CD4-positive, alpha-beta T cell treated with Interleukin-21 for 1 hour (primary cell): ENCODE measurements at regions not wholly inside any gene's neighbourhood (a gene's known extent, or its start where the extent isn't known, plus 50 kb on each side); places are given as distances from the start of the nearest gene placed in this dataset.
"Not testable (repeated sequence)": the region's sequence is repeated elsewhere in the genome, so short reads cannot be mapped to it uniquely, and the experiment has no call there.

Source experiments
- DNase-seq: peaks from one replicate; pipeline ENCODE4 v3.0.0-alpha.2; 2020

DNA sequence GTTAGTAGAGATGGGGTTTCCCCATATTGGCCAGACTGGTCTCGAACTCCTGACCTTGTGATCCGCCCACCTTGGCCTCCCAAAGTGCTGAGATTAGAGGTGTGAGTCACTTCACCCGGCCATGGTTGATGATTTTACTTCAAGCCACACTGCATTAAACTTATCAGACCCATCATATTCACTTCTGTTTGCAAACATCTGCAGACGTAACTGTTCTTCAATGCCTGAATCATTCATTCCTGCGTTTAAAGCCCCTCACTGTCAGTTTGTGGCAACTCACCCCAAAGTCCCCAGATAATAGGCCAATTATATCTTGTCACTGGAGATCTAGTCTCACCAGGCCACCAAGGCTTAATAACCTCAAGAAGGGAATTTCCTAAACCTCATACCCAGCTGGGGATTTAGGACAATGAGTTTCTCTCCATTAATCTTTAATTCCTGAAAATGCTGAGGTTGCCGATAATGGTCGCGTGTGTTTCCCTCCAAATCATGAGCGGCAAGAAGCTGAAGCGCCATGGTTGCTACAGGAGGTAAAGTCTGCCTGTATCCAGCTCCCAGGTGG is 229.6 kb downstream of the LY86 start:
- no peak for DNase-seq

DNA sequence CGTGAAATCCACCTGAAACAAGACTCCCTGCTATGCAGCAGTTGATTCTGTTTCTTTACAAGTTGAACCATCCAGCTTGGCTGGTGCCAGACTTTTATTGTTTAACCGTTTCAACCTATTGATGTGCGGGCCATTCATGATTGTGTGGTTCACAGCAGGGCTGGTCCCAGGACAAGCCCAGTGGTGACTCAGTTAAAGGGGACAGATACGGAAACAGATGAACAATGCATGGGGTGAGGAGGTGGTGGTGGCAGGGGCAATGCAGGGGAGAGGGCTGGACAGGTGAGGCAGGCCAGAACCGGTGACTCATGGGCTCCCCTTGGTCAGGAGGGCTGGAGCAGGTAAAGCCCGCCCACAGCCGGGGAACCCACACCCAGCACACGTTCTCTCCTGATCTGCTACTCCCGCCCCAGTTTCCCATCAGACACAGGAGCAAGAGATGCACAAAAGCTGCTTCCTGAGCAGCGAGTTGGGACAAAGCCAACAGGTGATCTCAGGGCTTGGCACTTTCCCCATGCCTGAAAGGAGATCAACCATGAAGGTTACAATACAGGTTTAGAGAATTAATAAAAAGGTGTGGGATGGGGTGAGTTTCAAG is 232.2 kb downstream of the LY86 start:
- DNase-seq, result no peak

DNA sequence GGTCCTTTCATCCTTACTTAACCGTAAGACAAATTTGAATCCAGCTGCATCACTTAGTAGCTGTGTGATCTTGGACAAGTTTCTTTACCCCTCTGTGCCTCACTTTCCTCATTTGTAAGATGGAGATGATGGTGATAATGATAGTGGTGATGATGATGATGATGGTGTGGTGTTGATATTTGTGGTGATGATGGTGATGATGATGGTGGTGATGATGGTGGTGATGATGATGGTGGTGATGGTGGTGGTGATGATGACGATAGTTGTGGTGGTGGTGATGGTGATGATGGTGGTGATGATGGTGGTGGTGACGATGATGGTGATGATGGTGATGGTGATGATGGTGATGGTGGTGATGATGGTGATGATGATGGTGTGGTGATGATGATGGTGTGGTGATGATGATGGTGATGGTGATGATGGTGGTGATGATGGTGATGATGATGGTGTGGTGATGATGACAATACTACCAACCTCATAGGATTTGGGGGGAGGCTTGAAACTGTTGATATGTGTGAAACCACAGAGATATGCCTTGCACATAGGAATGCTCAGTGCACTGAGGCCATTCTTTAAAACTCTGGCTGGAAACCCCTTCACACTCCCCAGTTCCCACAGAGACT is 233.2 kb downstream of the LY86 start:
- no peak for DNase-seq

DNA sequence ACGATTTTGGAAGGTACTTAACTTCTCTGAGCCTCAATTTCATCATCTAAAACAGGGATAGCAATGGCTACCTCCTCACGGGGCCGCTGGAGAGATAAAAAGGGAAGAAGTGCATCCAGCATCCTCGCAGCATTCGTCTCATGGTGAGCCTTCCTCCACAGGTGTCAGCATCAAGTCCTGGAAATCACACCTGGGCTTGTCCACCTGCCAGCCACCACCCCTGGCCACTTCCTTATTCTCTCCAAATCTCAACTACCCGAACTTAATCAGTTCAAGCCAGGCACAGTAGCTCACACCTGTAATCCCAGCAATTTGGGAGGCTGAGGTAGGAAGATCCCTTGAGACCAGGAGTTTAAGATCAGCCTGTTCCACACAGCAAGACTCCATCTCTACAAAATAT is 234.5 kb downstream of the LY86 start:
- DNase-seq, result no peak

DNA sequence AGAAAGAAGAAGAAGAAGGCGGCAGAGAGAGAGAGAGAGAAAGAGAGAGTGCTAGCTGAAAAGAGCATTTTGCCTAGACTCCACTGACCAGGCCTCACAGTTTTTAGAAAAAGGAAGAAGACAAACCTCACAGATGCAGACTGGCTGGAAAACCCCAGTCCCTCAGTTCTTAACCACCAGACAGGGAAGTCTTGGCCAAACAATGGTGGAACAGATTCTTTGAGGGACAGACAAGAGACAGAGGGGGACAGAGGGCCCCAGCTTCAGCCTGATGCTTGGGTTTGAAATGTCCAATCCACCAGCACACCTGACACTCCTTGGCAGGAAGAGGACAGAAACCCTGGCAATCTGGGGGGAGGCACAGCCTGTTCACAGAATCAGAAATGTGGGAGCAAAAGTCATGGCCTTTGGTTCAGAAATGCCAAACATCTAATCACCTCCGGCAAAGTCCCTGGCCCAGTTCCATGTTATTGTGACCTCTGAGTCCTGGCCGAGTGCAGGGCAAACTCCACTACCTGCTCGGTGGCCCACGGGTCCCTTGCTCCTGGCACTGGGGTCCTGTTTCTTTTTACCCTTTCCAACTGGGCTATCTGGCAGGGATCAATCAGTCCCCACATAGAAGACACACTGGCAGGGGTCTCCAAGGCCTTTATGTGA is 235.2 kb downstream of the LY86 start:
- DNase-seq, result no peak

DNA sequence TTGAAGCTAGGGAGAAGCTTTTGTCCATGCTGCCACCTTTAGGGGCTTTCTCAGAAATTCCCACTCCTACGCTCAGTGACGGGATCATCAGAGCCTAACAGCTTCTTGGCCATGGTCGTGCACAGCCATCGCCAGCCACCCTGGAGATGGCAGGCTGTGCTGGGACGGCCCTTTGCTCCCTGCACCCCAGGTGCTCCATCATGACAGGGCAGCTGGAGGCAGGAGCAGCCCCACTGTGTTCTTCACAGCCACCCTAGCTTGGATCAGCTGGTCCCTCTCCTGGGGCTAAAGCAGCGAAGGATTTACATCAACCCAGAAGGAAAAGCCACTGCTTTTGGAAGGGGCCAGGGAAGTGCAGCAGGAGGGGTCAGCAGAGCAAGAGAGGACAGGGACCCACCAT is 235.9 kb downstream of the LY86 start:
- DNase-seq, result no peak

DNA sequence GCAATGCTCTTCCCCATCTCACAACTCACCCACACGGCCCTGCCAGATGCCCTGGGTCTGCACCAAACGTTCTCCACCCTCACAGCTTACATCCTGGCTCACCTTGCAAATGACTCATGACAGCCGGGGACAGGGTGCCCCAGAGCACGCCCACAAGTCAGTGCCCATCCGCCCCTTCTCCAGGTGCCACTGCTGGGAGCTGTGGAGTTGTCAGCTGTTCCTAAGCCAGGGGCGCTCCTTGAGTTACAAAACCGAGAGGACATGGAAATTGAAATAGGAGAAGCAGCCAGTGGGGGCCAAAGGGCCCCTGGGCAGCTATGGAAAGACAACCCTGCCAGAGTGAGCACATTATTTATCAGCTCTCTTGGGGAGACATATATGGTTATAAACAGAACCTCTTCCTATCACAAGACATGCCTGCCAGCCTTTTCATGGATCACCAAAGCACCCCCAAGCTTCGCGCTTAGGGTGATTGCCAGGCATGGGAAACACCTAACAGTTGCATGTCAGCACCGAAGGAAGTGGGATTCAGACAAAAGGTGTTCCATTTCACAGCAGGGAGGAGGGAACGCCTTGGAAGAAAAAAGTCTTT is 236.8 kb downstream of the LY86 start:
- DNase-seq, result no peak

DNA sequence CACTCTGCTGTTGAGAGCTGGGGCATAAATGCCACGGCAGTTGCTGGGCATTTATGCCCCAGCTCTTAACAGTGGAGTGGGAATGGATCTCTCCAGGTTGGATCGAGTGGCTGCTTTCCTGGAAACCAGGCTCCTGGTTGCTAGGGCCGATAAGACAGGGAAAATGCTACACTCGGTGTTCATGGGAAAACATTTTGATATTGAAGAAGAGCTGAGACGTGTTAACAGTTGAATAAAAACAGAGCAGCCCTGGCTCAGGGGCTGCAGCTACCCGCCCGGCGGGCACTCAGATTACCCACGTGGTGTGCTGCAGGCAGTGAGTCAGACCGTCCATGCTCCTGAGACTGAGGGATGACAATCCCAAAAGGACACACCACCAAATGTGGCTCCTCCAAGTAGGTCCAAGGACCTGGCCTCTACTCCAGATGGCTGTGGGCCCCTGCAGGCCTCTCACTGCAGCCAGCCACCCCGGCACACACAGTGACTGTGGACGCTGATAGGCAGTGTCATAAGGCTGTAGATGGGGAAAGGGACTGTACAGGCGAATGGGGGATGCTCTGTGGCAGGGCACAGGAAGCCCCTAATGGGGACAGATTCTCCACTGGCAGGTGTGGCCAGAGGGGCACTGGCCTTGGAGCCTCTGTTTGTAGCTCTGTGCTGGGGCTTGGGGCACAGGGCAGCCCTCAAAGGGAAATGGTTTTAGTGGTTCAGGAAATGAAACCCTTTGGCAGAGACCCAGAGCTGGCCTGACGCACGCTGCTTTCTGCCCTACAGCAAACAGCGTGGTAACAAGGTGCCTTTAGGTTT is 237.8 kb downstream of the LY86 start:
- DNase-seq, result no peak

DNA sequence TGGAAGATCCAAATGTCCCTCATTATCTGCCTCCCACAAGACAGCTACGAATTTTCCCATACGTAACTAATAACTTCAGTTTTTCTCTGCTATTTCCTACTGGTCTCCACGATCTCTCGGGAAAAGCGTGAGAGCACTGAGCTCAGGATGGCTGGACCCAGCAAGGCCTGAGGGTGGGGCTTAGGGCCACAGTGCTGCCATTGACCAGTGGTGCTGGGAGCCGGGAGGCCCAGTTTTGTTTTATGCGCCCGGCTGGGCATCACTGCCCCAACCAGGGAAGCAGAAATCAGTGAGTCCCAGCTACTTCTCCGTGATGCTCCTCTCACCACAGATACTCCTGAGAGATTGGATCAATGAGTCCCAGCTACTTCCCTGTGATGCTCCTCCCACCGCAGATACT is 238.4 kb downstream of the LY86 start:
- DNase-seq, result no peak

DNA sequence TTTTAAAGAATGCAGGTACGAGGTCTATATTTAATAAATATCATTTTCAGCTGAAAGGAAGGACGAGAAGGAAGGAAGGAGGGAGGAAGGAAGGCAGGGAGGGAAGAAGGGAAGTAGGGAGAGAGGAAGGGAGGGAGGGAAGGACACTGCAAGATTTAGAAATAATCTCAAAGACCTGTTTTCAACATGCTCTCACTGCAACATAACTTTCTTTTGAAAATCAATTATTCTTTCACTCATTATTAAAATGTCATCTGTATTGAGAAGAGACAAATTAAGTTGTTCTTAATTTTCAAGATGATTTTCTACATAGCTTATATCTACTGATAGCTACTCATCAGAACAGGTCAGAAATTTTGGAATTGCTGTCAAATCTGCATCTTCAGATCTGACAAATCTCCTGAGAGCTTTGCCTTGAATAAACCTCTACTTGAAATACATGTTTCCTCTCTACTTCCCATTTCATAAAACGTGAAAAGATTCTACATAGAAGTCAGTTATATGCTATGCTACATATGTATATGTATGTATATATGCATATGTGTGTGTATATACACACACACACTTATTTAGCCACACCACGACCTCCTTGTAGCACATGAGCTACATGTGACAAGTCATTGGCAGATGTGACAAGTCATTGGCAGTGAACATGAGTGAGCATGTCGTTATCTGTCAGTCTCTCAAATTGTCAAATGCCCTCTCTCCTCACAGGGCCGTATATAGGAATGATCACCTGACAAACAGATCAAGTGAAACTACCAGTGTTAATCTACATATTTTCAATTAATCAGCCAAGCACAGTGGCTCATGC is 241.6 kb downstream of the LY86 start:
- no peak for DNase-seq

DNA sequence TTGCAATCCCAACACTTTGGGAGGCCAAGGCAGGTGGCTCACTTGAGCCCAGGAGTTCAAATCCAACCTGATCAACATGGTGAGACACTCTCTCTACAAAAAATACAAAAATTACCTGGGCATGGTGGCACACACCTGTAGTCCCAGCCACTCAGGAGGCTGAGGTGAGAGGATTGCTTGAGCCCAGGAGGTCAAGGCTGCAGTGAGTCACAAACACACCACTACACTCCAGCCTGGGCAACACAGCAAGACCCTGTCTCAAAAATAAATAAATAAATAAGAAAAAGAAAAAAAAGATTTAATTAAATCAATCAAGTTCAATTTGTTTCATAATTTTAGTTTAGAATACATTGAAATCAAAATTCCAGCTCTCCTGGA is 242.2 kb downstream of the LY86 start:
- not testable (repeated sequence) for DNase-seq

DNA sequence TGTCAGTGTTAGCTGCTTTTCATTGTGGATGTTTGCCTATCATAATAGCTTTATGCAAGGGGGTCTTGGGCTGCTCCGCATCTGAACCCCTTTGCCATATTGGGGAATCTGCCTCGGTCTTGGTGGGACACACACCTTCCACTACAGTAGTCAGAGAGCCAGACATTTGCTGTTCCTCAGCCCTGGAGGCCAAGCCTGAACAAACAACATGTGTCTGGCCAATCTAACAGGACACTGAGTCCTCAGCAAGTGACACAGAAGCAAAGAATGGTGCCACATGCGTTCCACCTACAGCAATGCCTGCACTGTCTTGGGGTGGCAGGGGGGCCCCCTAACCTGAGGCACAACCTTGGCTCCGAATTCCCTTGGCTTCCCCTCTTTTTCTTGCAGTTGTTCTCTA is 243.9 kb downstream of the LY86 start:
- DNase-seq, result no peak

DNA sequence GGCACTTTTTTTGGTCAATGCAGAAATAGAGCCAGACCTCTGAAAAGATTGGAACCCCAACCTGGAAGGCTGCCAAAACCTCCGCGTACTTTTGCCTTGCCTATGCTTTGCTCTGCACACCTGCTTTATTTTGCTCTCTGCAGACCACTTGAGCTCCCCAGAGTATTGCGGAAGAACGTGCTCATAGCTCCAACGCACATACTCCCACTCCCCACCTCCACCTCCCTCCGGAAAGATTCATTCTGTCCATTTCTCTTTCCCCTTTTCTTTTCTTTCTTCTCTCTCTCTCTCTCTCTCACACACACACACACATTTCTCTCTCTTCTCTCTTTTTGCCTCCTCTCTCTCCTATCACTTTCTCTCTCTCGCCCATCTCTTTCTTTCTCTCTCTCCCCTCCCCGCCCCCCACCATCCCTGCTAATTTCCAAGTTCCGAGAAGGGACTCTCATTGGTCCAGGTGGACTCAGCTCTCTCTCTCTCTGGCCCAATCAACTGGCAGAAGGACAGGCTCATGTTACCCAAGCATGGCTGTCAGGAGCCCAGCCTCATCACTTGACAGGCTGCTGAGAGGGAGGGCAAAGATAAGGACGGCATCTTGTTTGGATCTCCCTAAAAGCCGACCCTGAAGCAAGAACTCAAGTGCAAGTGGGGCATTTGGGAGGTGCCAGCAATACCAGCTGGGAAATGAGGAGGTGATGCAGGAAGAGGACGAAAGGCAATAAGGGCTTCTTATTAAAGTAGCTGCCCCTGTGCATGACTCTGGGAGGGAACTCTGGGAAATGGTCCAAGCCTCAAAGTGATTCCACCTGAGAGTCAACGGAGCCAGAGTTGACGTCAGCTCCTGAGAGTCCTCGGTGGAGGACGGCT is 246.1 kb downstream of the LY86 start:
- no peak for DNase-seq

DNA sequence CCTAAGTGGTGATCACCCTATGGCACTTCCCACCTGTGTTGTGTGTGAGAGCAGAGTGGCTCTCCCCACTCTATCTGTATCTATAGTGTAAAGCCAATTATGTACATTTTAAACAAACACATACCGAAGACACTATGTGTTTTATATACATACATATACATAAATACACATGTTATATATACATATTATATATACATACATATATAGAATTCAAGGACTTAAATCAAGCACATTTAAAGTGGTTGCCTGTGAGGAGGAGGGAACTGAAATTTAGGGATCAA is 246.6 kb downstream of the LY86 start:
- no peak for DNase-seq

DNA sequence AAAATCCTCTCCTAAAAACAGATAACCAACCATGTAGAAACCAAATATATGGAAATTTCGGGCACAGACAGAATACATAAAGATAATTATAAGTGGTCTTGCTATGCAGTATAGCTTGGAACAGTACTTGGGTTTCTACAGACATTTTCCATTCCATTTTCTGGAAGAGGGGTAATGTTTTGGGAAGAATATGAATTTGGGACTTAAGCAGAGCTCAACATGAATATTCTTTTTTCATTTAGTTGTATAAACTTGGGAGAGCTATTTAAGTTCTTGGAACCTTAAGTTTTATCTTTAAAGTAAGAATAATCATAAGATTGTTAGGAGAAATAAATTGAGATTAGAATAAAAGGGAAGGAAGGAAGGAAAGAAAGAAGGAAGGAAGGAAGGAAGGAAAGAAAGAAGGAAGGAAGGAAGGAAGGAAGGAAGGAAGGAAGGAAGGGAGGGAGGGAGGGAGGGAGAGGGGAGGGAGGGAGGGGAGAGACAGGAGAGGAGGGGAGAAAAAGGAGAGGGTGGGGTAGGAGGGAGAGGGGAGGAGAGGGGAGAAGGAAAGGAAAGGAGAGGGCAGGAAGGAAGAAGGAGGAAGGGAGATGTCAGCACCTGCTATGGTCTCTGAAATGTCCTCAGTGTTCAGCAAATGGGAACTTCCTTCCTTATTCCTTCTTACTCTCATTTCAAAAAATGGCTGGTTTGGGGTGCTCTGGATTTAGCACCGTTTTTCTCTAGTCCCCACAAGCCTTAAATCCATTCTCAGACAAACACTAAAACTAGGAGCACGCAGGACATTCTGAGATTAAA is 248.3 kb downstream of the LY86 start:
- DNase-seq, result no peak

DNA sequence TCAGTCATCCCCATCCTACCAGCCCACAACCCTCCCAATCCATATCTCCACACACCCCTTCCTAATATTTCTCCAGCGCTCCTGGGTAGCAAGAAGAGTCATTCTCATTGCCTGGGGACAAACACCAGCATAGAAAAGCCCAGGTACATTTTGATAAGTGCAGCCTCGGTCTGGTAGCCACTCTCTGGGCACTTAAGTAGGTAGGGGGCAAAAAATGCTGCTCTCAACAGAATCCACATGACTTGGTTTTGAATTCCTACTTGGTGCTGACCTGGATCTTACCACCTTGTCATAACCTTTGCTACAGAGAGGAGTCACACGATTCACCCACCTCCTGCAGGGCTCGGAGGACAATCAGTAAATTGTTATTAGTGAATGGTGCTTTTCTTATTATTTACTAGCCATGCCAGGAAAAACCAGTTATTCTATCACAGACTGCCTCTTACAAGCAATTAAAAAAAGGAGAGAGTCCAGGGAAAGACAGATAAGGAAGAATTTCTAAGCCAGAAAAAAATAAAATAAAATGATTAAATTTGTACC is 249.1 kb downstream of the LY86 start:
- DNase-seq, result no peak

DNA sequence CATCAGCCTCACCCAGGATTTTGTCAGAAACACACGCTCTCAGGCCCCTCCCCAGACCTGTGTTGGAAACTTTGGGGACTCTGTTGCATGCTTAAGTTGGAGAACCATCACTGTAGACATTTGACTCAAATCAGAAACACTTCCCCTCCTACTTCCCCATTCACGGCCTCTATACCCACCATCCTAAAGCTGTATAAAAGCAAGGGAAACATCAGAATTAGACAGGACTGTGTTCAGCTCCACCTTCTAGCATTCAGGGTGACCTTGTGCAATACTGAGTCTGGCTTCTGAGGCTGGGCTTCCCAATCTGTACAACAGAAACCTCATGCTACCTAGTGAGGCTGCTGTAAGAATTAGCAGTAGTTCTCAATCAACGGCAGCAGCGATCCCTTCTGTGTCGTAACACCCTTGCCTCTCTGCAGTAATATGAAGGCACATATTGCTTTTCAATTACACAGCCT is 252.3 kb downstream of the LY86 start:
- DNase-seq, result peak; percentile 2

DNA sequence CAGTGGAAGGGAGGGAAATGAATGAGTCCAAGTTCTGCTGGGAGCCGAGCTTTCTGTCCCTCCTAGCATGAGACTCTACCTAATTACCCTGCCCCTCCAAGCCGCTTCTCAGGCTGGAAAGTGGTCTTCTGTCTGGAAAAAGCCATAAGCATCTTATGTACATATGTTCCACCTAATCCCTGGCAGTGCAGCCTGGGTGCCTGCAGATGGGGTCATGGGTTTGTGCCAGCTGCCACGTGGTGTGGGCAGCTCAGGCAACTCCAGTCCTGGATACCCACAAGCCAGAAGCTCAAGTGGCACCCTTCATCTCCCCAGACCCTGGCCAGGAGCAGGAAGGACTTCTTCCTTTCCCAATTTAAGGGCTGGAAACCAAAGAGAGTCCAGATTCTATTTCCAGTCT is 253.1 kb downstream of the LY86 start:
- DNase-seq, result no peak

DNA sequence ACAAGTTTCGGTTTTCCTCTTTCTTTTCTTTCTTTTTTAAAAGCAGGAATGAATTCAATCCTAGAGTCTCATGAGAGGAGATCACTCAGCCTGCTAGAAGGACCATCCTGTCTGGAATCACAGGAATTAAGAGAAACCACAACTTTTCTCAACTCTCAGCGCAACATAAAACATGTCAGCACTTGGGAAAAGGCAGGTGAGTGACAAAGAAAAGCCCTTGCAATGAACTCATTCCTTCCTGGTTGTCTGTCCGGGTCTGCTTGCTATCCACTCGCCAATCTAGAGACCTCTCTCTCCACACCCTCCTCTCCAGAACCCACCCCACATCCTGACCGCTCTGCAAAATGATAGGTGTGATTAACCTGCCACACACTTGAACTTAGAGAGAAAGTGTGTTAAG is 253.8 kb downstream of the LY86 start:
- no peak for DNase-seq

DNA sequence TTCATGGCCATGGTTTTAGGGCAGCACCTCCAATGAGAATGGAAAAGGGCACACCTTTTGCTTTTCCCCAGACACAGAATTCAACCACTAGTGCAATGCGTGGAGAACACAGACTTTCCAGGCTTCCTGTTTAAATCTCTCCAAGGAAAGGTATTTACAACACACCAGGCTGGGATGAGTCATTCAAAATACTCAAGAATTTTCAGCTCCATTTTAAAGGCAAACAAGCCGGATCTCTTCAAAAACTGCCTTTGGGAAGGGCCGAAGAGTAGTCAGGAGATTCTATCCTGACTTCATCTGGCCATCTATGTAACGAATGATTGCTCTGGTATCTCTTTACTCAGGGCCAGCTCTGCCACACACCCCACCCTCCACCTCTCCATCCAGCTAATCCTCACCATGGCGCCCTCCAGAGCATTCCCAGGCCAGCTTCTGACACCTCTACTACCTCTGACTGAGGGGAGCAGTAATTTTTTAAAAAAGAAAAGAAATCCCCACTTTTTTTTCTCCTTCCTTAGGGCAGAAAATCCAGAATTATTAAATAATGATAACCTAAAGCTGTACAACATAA is 254.6 kb downstream of the LY86 start:
- no peak for DNase-seq
